ENCODE measurements at regions not wholly inside any gene's neighbourhood (a gene's known extent, or its start where the extent isn't known, plus 50 kb on each side); places are given as distances from the start of the nearest gene placed in this dataset.
"Not testable (repeated sequence)": the region's sequence is repeated elsewhere in the genome, so short reads cannot be mapped to it uniquely, and the experiment has no call there.

DNA sequence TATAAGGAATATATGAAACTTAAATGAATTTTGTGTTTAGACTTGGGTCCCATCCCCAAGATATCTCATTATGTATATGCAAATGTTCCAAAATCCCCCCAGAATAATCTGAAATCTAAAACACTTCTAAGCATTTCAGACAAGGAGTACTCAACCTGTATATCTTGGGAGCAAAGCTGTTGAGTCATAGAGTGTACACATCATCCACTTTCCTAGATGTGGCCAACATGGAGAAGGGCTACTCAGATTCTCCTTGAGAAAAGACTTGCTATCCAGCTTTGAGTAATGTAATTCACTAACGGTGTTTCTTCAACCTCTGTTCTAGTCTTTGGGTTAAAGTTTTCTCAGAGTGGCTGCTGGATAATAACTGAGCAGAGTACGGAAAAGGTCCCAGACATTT lies 215.5 kb upstream of the POU1F1 start:
- no peak for DNase-seq (ENCODE audit: low spot score)

DNA sequence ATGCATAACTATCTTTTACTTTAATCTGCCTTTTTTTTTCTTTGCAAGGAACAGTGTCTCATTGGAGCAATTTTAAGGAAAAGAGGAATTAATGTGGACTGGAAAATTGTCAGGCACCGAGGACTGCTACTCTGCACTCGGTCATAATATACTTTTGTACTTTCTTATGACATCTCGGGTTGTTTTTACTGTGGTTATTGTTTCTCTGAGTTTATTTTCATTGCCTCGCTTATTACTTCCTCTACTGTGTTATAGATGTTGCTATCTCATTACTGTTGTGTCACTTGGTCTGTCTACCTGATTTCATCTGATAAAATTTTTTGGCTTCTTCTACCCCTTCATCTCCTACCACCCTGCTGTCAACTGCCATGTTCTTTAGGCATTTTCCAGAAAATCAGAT lies 213.5 kb upstream of the POU1F1 start:
- DNase-seq (ENCODE audit: low spot score): no peak

DNA sequence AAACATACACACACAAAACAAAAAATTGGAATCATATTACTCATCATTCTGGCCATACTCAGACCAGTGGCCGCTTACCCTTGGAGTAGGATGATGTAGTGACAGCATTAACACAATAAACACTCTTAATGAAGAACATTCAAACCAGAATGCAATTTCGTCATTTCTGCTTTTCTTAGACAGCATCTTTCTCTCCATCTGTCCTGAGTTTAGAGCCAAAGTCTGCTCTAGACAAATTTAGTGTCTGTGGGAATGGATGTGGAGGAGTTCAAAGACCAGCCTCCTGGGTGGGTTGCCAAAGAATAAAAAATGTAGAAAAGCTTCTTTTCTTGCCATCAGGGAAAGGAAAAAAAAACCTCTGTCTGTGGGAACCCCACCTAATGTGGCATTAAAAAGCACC lies 212.4 kb upstream of the POU1F1 start:
- DNase-seq (ENCODE audit: low spot score): no peak

DNA sequence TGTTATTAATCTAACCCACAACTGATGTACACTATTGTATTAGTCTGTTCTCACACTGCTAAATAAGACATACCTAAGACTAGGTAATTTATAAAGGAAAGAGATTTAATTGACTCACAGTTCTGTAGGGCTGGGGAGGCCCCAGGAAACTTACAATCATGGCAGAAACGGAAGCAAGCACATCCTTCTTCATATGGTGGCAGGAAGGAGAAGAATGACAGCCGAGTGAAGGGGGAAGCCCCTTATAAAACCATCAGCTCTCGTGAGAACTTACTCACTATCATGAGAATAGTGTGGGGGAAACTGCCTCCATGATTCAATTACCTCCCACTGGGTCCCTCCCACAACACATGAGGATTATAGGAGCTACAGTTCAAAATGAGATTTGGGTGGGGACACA lies 210.3 kb upstream of the POU1F1 start:
- DNase-seq (ENCODE audit: low spot score): not testable (repeated sequence)

DNA sequence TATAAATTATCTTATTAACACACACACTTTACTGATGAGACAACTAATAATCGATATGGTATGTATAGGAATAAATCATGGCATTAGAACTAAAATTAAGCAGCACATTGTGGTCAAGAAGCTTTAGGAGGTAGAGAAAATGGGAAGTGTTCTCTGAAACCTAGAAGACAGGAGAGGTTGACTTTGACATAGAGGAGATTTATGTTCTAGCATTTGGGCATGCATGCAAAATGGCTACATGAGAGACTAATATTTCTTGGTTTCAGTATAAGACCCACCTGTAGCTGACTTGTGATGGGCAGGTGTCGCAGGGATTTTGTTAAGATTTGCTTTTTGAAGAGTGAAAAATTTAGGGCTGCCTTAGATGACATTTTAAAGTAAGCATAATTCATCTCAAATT lies 209.7 kb upstream of the POU1F1 start:
- DNase-seq (ENCODE audit: low spot score): no peak

DNA sequence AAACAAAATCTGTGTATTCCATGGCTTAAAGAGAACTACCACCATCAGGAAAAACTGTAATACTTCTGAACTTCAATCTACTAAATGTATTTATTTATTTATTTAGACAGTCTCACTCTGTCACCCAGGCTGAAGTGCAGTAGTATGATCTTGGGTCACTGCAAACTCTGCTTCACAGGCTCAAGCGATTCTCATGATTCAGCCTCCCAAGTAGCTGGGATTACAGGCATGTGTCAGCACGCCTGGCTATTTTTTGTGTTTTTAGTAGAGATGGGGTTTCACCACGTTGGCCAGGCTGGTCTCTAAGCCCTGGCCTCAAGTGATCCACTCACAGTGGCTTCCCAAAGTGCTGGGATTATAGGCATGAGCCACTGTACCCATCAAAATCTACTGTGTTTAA lies 202.3 kb upstream of the POU1F1 start:
- DNase-seq (ENCODE audit: low spot score): no peak

DNA sequence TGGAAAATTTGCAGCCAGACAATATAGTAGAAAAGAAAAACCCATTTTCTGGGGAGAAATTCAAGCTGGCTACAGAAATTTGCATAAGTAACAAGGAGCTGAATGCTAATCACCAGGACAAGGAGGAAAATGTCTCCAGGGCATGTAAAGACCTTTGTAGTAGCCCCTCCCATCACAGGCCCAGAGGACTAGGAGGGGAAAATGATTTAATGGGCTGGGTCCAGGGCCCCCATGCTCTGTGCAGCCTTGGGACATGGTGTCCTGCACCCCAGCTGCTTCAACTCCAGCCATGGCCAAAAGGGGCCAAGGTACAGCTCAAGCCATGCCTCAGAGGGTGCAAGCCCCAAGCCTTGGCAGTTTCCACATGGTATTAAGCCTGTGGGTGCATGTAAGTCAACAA lies 197.6 kb upstream of the POU1F1 start:
- no peak for DNase-seq (ENCODE audit: low spot score)

DNA sequence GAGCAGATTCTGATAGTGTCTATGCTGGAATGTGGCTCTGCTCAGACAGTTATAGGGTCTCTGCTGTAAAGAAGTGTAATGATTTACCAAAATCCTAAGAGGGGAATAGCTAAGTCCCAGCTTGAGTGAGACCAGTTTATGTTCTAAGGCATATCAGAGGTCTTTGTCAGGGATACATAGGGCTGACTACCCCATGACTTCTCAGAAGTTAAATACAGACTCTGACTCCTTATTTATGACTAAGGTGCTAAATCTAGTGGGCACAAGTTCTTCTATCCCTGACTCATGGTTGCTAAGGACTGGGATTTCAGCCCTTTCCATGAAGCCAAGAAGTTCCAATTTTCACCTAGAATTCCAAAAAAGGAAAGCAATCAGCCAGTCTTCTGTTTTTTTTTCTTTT lies 192.6 kb upstream of the POU1F1 start:
- DNase-seq (ENCODE audit: low spot score): no peak

DNA sequence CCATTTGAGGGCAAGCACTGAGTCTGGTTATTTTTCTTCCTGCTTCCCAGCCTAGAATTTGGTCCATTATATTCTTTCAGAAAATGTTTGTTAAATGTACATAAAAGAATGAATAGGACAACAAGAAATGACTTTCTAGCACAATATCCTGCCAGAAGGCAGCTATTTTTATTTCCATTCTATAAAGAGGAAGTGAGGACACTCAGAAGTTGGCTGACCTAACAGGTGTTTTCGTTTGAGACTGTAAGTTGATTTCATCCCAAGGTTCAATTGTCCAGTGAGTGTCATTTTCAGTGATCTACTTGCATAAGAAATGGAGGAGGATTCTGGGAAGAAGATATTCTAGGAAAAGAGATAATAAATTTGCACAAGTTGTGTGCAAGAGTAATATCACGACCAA lies 191.9 kb upstream of the POU1F1 start:
- DNase-seq (ENCODE audit: low spot score): no peak

DNA sequence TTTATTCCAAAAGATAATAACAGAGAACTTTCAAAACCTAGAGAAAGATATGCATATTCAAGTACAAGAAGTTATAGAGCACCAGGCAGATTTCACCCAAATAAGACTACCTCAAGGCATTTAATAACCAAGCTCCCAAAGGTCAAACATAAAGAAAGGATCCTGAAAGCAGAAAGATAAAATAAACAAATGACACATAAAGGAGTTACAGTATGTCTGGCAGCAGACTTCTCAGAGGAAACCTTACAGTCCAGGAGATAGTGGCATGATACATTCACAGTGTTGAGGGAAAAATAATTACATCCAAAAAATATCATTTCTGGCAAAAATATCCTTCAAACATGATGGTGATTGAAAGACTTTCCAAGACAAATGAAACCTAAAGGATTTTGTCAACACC lies 185.8 kb upstream of the POU1F1 start:
- DNase-seq (ENCODE audit: low spot score): no peak

DNA sequence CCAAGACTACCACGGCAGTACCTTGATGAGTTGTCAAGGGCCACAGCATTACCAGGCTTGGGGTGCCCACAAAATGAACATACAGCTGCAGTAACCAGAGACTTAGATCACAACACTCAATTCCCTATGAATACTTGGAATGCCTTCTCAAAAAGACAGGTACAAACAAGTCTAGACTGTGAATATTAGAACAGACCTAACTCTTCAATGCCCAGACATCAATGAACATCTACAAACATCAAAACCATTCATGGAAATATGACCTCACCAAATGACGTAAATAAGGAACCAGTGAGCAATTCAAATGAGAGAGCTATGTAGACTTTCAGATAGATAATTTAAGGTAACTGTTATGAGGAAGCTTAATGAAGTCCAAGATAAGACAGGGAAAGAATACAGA lies 185.1 kb upstream of the POU1F1 start:
- DNase-seq (ENCODE audit: low spot score): no peak

DNA sequence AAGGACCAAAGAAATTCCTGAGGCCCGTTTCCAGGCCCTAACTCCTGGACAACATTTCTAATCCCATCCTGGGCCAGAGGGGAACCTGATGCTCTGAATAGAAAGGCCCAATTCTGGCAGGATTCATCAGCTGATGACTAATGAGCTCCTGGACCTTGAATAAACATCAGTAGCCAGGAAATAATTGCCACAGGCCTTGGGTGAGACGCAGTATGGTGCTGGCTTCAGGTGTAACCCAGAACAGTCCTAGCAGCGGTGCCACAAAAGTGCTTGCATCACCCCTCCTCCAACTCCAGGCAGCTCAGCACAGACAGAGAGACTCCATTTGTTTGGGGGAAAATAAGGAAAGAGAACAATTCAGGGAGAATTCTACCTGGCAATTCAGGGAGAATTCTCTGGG lies 184.7 kb upstream of the POU1F1 start:
- DNase-seq (ENCODE audit: low spot score): no peak

DNA sequence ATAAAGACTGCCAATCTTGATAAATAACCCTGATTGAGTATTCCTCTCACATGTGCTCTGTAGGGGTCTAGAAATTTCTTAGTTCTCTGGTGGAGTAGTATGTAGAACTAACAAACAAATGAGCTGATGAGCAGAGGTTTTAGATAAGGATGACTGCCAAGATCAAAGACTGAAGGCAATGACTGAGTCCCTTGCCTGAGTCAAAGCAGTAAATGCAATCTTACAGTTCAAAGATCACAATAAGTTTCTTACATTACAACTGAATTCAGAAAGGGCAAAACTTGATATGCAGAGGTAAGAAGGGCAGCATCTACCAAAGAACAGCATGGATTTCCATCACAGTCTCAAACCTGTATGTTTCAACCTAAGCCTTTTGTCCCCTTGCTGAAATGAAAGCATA lies 172.2 kb upstream of the POU1F1 start:
- DNase-seq (ENCODE audit: low spot score): no peak

DNA sequence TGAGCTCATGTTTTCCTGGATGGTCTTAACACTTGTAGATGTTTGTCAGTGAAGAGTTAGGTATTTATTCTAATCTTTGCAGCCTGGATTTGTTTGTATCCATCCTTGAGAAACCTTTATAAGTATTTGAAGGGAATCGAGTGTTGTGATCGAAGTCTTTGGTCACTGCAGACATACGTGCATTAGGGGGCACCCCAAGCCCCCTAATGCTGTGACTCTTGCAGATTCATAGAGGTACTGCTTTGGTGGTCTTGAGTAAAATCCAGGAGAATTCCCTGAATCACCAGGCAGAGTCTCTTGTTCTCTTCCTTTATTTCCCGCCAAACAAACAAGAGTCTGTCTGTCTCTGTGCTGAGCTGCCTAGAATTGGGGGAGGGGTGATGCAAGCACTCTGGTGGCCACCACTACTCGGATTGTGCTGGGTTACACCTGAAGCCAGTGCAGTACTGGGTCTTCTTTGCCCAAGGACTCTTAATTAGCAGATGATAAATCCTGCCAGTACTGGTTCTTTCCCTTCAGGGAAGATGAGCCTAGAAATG lies 170.5 kb upstream of the POU1F1 start:
- DNase-seq (ENCODE audit: low spot score): no peak

DNA sequence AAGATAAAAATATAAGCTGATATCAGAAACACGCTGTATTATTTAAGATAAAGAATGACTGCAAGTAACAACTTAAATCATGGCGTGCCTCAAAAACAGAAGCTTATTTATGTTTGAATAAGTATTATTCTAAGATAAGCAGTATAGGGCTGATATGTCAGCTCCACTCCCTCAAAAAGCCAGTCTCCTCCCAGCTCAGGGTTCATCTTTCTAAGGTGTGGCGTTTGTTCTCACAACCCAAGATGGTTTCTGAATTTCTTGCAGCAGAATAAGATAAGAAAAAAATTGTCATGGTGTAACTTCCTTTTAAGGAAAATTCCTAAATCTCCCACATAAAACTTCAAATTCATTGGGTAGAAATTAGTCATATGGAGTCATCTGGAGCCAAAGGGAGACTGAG lies 166.1 kb upstream of the POU1F1 start:
- no peak for DNase-seq (ENCODE audit: low spot score)

DNA sequence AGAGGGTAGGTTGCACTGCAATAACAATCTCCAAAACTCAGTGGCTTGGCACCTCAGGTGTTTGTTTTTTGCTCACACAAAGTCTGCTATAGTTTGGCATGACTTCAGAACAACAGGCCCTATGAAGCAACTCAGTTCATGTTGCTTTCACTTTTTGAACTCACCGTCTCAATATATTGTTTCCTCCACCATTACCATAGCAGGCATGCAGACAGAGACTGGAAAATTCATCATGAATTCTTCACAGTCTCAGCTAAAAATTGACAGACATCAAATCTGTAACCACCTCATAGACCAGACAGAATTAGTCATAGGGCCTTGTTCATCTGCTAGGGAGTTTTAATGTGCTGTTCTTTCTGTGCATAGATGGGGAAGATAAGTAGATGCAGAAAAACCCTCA lies 161.4 kb upstream of the POU1F1 start:
- DNase-seq (ENCODE audit: low spot score): no peak

DNA sequence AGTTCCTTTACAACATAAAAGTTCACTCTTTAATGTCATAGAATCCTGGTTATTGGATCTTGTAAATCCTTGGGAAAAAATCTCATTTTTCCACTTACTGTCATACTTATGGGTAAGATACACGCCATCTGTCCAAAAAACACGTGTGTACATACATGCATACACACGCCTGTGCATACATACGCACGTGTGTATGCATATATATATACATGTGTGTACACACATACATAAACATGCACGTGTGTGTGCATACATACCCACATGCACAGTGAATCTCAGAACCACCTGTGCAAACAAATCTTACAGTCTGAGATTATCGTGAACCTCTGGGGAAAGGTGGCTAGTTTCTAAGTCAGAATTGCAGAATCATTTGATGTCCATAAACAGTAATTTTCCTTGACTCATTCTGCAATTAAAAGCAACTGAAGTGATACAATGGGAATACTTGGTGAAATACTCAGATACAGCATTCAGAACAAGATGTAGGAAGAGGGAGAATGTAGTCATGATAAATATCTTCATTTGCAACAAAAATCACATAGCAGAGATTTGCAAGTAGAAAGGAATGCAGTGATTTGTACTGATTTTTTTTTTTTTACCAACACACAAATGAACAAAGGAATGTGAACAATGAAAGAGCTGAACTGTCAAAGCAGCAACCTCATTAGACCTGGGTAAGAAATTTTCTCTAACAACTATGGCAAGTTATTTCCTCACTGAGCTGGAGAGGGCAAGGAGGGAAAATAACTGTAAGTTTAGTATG lies 160.6 kb upstream of the POU1F1 start:
- no peak for DNase-seq (ENCODE audit: low spot score)

DNA sequence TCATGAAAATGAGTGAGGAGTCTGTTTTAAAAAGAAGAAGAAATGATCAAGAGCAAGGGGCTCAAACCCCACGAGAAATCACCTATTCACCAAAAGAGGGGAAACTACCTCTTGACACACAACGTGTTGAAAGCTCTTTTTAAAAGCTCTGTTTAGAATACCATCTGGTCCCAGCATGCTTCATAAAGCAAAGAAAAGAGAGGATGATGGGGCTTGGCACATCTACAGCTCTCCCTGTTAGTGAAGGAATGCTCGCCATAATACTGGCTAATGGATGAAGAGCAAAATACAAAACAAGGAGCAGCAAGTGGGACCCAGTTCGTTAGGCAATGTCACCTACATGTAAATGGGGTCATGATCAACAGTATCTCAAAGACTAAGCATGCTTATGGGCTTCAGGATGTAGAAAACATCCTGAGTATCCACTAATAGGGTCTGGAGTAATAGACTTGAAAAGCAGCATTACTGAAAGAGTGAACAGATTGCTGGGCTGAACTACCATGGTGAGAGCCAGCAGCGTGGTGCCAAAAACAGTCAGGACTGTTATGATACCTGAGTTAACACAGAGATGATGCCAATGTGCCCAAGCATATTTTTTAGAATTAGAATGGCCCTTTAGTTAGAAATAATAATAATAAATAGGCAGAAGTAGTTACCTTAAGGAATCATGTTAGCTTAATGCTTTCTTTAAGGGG lies 159.7 kb upstream of the POU1F1 start:
- no peak for DNase-seq (ENCODE audit: low spot score)

DNA sequence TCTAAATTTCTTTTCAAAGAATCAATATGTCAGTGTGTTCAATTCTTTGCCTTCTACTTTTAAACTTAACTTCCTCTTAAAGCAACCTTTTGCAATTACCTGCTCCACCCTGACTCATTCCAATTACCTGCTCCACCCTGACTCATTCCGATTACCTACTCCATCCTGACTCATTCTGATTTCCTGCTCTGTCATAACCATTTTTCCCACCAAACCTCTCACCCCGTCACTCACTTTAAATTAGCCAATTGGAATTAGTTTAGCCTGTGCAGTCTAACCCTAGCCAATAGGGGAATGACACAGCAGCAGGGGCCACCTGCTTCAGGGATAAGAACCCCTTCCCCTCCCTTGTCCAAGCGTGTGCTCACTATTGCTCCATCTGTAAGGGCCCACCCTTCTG lies 157.1 kb upstream of the POU1F1 start:
- not testable (repeated sequence) for DNase-seq (ENCODE audit: low spot score)

DNA sequence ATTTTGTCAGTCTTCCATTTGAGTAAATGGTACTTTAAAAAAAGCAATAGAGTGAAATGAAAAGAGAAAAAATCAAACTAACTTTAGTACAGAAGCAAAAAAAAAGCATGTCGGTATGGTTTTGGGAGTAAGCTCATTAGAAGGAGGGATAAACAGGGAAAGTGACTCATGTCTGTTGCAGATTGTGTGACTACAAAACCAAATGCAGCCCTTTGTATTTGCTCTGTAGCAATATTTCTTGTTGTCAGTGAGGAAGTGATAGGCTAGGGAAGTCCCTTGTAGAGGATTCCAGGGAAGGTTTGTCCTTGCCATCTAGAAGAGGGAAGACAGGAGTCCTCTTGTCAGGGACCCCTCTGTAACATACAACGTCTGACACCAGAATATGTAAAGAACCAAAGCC lies 150.5 kb upstream of the POU1F1 start:
- DNase-seq (ENCODE audit: low spot score): no peak

DNA sequence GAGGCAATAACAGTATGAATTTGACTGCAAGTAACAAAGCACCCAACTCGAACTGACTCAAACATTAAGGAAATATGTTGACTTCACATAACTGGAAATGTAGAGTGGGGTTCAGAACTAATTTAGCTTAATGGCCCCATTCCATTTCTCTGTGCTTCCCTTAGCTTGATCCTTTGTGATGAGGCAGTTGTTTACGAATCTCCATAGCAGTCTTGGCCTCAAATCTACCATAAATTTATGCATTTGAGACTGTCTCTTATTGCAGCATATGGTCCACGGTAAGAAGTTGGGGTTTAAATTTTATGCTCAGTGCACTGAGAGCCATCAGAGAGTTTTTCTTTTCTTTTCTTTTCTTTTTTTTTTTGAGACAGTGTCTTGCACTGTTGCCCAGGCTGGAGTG lies 148.7 kb upstream of the POU1F1 start:
- no peak for DNase-seq (ENCODE audit: low spot score)

DNA sequence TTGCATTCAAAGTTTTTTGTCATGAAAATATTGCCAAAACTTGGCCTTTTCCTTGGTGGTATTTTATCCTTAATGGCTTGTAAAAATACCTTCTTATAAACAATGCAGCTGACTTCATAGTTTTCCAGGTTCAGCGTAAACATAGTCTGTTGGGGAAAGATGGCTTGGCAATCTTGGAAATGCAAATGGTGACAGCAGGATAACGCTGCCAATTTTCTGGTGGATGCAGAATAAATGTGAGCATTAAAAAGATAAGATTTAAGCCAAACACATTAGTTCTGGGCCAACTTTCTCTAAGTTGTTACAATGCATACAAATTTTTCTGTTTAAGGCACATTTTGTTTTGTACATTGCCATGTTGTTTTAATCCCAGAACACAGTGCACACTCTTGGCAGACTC lies 147.0 kb upstream of the POU1F1 start:
- DNase-seq (ENCODE audit: low spot score): no peak

DNA sequence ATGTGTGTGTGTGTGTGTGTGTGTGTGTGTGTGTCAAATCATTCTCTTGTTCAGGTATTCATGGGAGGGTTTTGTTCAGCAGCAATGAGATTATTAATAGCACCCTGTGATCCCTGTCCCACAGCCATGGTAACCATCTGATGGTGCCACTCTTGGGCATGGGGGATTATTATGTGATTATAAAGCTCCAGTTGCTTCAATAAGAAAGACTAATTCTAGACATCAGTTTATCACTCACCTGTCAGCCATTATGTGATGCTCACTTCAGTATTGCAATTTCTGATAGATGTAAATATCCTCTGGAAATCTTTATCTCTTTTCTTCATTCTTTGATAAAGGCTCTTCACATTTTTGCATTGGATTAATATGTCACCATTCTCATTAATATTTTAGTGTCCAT lies 145.9 kb upstream of the POU1F1 start:
- no peak for DNase-seq (ENCODE audit: low spot score)

DNA sequence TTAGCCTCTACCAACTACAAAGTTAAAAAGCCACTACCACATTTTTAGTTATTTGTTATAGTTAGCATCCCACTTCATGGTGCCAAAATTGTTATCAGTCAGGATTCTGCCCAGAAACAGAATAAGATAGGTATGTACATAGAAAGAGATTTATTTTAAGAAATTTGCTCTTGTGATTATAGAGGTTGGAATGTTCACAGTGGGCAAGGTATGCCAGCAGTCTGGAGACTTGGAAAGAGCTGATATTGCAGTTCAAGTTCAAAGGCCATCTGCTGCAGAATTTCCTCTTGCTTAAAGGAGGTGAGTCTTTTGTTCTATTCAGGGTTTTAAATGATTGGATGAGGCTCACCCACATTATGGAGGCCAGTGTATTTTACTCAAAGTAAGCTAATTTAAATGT lies 143.8 kb upstream of the POU1F1 start:
- no peak for DNase-seq (ENCODE audit: low spot score)
